ENCODE measurements at regions not wholly inside any gene's neighbourhood (a gene's known extent, or its start where the extent isn't known, plus 50 kb on each side); places are given as distances from the start of the nearest gene placed in this dataset.

DNA sequence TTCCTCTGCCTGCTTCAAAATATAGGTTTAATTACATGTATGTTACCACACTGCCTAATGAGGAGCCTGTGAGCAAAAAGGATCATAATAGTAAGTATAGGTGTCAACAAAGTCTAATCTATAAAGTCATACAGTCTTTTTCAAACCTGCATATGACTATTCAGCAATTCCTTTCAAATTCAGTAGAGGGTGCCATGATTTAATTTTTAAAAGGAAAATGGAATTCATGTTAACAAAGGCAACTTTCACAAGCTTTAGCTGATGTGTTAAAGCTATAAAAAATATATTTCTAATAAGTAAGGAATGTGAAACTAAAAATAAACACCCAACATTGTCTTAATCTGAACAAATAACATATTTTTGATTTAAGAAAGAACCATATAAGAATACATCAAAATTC is 52.1 kb downstream of the MPP7 start:
- TF ChIP-seq POLR2AphosphoS5 (IDR thresholded peaks at IDR 0.05; ENCODE audit: low read depth, low read length) (no peak), POLR2A (IDR thresholded peaks at IDR 0.05; ENCODE audit: low read depth, low read length) (no peak), SPI1 (IDR thresholded peaks at IDR 0.05; ENCODE audit: low read depth, low read length) (no peak)

Measured in GM12891 (cell line).